Erythroblast (primary cell): ENCODE measurements at regions not wholly inside any gene's neighbourhood (a gene's known extent, or its start where the extent isn't known, plus 50 kb on each side); places are given as distances from the start of the nearest gene placed in this dataset.

Experiments
- DNase-seq, 2 experiments: peaks; one replicate each; lab custom pipeline; 2025; lab: John Stamatoyannopoulos, UW
- GATA1 ChIP-seq: IDR thresholded peaks from 2 replicates; pipeline ENCODE4 v1.6.1; 2011; ENCODE audit warnings: low read depth, mild to moderate bottlenecking, control low read depth, low read length, moderate library complexity
- POLR2A ChIP-seq: IDR thresholded peaks from 2 replicates; pipeline ENCODE4 v1.6.1; 2011; ENCODE audit warnings: mild to moderate bottlenecking, low read length

GRCh38 chr6:137956098-137956488 lies 89.0 kb downstream of the TNFAIP3 start:
- TF ChIP-seq GATA1 (no peak), POLR2A (no peak)
- DNase-seq = no peak

GRCh38 chr6:137957471-137957870 lies 90.4 kb downstream of the TNFAIP3 start:
- no peak for DNase-seq
- TF ChIP-seq POLR2A (no peak), GATA1 (no peak)

DNA sequence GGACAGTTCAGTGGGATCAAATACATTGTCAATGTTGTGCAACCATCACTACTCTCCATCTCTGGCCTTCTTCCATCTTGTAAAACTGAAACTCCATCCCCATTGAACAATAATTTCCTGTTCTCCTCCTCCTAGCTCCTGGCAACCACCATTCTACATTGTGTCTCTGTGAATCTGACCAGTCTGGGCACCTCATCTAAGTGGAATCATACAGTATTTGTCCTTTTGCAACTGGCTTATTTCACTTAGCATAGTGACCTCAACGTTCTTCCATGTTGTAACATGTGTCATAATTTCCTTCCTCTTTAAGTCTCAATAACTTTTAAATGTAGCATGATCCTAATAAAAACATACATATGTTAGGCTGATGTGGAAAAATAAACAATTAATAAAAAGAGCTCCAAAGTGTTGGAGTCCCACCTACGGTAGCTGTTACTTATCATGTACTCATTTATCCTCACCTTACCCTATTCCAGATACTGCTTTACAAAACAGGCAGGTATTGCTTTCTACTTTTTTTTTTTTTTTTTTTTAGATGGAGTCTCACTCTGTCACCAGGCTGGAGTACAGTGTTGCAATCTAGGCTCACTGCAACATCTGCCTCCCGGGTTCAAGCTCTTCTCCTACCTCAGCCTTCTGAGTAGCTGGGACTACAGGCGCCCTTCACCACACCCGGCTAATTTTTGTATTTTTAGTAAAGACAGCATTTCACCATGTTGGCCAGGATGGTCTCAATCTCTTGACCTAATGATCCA lies 91.9 kb downstream of the TNFAIP3 start:
- TF ChIP-seq POLR2A (no peak), GATA1 (no peak)
- no peak for DNase-seq

DNA sequence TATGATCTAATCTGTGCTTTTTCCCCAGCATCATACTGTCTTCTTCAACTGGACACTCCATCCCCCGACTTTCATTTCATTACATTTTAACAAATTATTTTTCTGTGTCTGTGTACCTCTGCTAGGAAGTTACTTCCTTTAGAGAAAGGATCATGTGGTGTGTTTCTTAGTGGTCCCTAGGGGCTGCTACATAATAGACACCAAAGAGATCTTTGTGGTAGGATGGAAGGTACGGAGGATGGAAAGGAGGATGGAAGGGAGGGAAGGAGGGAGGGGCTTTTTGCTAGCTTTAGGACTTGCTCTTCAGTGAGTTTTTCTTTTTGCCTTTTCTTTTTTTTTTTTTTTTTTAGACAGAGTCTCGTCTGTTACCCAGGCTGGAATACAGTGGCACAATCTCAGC lies 95.7 kb downstream of the TNFAIP3 start:
- DNase-seq = no peak
- TF ChIP-seq POLR2A (no peak), GATA1 (no peak)

DNA sequence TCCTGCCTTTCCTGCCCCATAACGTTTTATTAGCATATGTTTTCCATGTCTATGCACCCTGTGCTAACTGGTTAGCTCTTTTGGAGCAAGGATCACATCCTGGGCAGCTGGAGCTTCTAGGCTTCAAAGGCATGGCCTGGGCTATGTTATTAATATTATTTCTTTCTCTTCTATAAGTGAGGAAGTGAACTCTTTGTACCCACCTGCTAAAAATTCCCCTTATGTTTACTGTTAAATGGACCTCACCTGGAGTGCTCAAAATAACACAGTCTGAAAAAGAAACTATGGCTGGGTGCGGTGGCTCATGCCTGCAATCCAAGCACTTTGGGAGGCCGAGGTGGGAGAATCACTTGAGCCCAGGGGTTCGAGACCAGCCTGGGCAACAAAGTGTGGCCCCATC lies 97.8 kb downstream of the TNFAIP3 start:
- no peak for DNase-seq
- TF ChIP-seq POLR2A = no peak
- no peak for TF ChIP-seq GATA1

- TF ChIP-seq POLR2A (no peak), GATA1 (no peak)
- DNase-seq = no peak
Measured at GRCh38 chr6:137967689-137968454, 100.8 kb downstream of the TNFAIP3 start.

- DNase-seq = no peak
- TF ChIP-seq POLR2A (no peak), GATA1 (no peak)
Measured at GRCh38 chr6:137968455-137968804, 101.4 kb downstream of the TNFAIP3 start.

- DNase-seq = no peak
- TF ChIP-seq GATA1 = no peak
- no peak for TF ChIP-seq POLR2A
Measured at GRCh38 chr6:137968901-137969300, 101.8 kb downstream of the TNFAIP3 start.

DNA sequence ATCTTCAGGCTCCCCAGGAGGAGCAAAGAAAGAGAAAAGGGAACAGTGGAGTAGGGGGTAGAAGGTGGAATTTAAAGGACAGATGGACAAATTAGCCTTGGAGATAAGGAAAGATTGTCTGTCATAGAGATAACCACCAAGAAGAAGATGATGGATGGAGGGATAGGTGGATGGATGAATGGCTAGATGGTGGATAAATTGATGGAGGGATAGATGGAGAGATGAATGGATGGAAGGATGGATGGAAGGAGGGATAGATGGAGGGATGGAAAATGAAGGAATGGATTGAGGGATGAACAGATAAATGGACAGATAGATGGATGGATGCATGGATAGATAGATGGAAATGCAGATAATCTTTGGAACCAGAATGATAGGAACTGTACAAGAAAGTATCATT lies 102.8 kb downstream of the TNFAIP3 start:
- TF ChIP-seq POLR2A (no peak), GATA1 (no peak)
- no peak for DNase-seq

GRCh38 chr6:137970368-137970767 lies 103.3 kb downstream of the TNFAIP3 start:
- no peak for DNase-seq
- TF ChIP-seq GATA1 = no peak

GRCh38 chr6:137973201-137973600 lies 106.1 kb downstream of the TNFAIP3 start:
- TF ChIP-seq GATA1 (no peak), POLR2A (no peak)
- DNase-seq = no peak

DNA sequence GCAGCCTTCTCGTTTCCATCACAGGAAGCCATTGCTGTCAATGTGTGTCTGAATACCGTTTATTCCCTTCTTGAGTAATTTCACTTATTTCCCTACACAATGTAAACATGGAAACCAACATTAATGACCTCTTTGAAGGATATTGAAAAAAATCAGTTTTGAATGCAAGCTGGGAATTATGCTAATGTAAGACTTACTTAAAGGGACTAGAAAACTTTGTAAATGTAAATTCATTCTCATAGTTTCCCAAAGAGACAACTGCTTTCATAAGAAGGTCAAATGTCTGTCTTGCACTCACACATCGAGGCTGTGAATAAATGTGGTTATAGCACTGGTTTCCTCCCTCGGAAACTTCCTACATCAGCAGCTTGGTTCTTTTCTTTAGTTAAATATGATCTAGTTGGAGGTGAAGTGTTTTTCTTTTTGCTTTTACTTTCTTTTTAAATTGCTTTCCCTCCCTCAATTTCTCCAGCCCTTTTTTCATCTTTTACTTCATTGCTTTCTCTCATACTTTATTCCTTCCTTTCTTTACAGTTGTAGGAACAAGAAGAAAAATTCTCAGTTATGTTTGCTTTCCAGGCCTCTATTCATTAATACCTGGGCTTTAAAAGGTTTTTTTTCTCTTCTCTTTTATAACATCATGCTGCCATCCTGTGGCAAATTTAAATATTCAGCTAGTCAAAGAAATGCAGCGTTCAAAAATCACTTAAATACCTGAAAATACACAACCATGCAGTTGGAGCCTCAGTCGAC lies 108.3 kb downstream of the TNFAIP3 start:
- peak in 1 of 2 experiments; percentile 12 for DNase-seq
- TF ChIP-seq POLR2A (no peak), GATA1 (no peak)

- no peak for DNase-seq
- TF ChIP-seq GATA1 (no peak), POLR2A (no peak)
Measured at GRCh38 chr6:137976430-137976829, 109.4 kb downstream of the TNFAIP3 start.

GRCh38 chr6:137977206-137977605 lies 110.1 kb downstream of the TNFAIP3 start:
- TF ChIP-seq POLR2A = no peak
- TF ChIP-seq GATA1 = no peak
- no peak for DNase-seq

DNA sequence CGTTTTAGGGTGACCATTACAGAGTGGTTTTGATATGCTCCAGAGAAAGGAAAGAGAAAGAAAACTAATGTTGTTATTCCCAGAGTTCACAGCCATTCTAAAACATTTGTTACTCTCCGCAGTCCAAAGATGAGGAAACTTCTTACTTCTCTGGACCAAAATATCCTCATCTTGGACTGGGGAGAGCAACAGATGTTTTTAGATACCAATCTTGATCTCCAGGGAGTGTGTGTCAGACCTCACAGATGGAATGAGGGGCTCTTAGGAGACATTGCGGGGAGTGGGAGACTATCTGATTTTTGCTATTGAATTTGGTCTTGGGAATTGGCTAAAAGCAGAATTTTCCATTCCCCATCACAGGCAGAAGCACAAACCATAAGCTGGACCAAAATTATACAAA lies 110.8 kb downstream of the TNFAIP3 start:
- no peak for DNase-seq
- no peak for TF ChIP-seq GATA1
- TF ChIP-seq POLR2A = no peak
